Psoas muscle (tissue), 7 donors: ENCODE measurements at regions not wholly inside any gene's neighbourhood (a gene's known extent, or its start where the extent isn't known, plus 50 kb on each side); places are given as distances from the start of the nearest gene placed in this dataset.

Experiments used
- ATAC-seq, 4 donors: fragments of 200-7000 bp; cut with Tn5 transposase; one replicate each; pipeline ENCODE4 v1.9.1; 2020; ENCODE audit warnings: moderate library complexity in 3 of 4, mild to moderate bottlenecking in 2 of 4
- DNase-seq, 2 donors: peaks; one replicate each; pipeline ENCODE4 v3.0.0-alpha.2; 2020
- H3K27ac ChIP-seq: fragments of 200-600 bp; one replicate; pipeline ENCODE4 v1.8.0; 2022
- H3K27me3 ChIP-seq, 3 donors: fragments of 200-600 bp in 1 of 3; one replicate each; pipeline versions ENCODE4 v1.6.1 to v1.8.0; 2013 to 2022; ENCODE audit warnings: low read length in 2 of 3, mild to moderate bottlenecking in 2 of 3, moderate library complexity in 1 of 3; ENCODE audit not compliant: insufficient read depth in 3 of 3
- H3K36me3 ChIP-seq, 2 donors: fragments of 200-600 bp in 1 of 2; one replicate each; pipeline versions ENCODE4 v1.6.1 to v1.8.0; 2013 to 2022; ENCODE audit warnings: low read depth in 1 of 2, mild to moderate bottlenecking in 1 of 2, moderate library complexity in 1 of 2; ENCODE audit not compliant: insufficient read depth in 1 of 2
- H3K4me1 ChIP-seq: fragments of 200-600 bp; one replicate; pipeline ENCODE4 v1.8.0; 2022
- H3K4me3 ChIP-seq: fragments of 200-600 bp; one replicate; pipeline ENCODE4 v1.8.0; 2022; ENCODE audit warnings: mild to moderate bottlenecking
- H3K9me3 ChIP-seq: fragments of 200-600 bp; one replicate; pipeline ENCODE4 v1.8.0; 2022
- WGBS, 3 donors: extraction: QIAGEN DNeasy Blood & Tissue Kit; methylation state at CpG; one replicate each; pipeline versions ENCODE4 v1.1.6 to v1.1.7; 2013; 5-methylcytosine and 5-hydroxymethylcytosine counted together
- intact Hi-C, 2 donors: fragments of 100-400 bp; cut with DNase I; formaldehyde crosslinking; loops; one replicate each; pipeline versions ENCODE4 v1.11.0 to v1.14.2; 2022
- TF ChIP-seq, protein P1 (sequence below): fragments of 200-600 bp; IDR thresholded peaks from one replicate; pipeline ENCODE4 v1.8.0; 2022; ENCODE audit warnings: antibody characterized with exemption
- donor health status: healthy with polysubstance abuse.
- donor health status: DM: no; HTN: no; CAD: no; lungs with moderate emphysema.
- donor health status: Bipolar disorder and iron deficiency.
- donor health status: healthy.
- donor health status: DM: yes; HTN: yes; CAD: no.
- donor health status: DM: no; HTN: no; CAD: no.
- donor health status: DM: yes; HTN: yes; CAD: no.

DNA sequence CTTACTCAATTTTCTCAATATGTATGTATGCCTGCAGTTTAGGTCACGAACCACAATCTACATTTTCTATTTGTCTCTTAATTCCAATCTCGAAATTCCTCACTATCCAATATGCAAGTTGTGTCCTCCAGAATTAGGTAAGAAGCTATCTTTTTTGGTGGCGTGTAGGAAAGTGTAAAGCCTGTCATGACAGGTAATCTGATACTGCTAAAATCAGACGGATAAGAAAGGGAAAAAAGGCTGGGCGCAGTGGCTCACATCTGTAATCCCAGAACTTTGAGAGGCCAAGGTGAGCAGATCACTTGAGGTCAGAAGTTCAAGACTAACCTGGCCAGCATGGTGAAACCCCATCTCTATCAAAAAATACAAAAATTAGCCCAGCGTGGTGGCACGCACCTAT is 185.3 kb downstream of the IBTK start:
- TF ChIP-seq, protein P1, sequence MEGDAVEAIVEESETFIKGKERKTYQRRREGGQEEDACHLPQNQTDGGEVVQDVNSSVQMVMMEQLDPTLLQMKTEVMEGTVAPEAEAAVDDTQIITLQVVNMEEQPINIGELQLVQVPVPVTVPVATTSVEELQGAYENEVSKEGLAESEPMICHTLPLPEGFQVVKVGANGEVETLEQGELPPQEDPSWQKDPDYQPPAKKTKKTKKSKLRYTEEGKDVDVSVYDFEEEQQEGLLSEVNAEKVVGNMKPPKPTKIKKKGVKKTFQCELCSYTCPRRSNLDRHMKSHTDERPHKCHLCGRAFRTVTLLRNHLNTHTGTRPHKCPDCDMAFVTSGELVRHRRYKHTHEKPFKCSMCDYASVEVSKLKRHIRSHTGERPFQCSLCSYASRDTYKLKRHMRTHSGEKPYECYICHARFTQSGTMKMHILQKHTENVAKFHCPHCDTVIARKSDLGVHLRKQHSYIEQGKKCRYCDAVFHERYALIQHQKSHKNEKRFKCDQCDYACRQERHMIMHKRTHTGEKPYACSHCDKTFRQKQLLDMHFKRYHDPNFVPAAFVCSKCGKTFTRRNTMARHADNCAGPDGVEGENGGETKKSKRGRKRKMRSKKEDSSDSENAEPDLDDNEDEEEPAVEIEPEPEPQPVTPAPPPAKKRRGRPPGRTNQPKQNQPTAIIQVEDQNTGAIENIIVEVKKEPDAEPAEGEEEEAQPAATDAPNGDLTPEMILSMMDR: no peak

DNA sequence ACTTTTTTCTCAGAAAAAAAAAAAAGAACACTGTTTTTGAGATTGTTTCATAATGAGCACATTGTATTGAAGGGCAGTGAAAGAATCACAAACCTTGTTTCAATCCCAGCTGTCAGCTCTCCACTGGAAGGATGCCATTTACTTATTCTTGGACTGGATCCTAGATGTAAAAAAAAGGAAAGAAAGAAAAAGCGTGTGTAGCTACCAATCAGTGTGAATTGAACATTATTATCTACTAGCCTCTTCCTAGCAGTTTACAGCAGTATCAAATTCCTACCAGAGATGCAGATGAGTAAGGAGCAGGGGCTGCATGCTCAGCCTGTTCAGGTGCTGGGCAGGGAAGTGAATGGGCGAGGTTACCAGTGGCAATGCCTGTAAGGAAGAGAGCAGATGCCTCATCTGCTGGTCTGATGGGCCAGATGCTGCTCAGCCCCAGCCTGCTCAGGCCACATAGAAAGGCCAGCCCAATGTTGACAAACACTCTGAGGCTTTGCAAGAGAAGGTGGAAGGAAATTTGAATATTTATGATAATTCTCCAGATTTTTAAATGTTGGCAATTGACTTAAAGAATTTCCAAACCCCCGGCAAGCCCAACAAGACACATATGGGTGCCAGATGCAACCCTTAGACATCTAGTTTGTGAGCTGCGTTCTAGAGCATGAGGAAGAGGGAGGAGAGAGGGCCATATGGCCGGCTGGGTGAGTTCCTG is 189.5 kb downstream of the IBTK start:
- Histone ChIP-seq H3K36me3 (no peaks in the 10 kb centered on the region), H3K27me3 (no peaks in the 10 kb centered on the region), H3K27ac (no peak overlapping the region), H3K9me3 (no peaks in the 10 kb centered on the region), H3K4me3 (no peak overlapping the region), H3K4me1 (no peaks in the 10 kb centered on the region)
- WGBS, 3 donors: 34 to 41% (median 41%) methylated on average over 5 of the region's 5 CpGs
- ATAC-seq (no peak), DNase-seq (no peak)
- TF ChIP-seq, protein P1: no peak
- intact Hi-C loops: no loop called here

More for the DNA sequence above, 185.3 kb downstream of the IBTK start:
- Histone ChIP-seq H3K36me3 (no peaks in the 10 kb centered on the region), H3K27me3 (no peaks in the 10 kb centered on the region), H3K4me3 (no peak overlapping the region), H3K27ac (no peak overlapping the region), H3K9me3 (no peaks in the 10 kb centered on the region), H3K4me1 (no peaks in the 10 kb centered on the region)
- ATAC-seq: no peak
- DNase-seq: no peak
- 72 to 73% (median 73%) methylated on average over 7 of the region's 7 CpGs for WGBS, 3 donors
- intact Hi-C loops: no loop called here

DNA sequence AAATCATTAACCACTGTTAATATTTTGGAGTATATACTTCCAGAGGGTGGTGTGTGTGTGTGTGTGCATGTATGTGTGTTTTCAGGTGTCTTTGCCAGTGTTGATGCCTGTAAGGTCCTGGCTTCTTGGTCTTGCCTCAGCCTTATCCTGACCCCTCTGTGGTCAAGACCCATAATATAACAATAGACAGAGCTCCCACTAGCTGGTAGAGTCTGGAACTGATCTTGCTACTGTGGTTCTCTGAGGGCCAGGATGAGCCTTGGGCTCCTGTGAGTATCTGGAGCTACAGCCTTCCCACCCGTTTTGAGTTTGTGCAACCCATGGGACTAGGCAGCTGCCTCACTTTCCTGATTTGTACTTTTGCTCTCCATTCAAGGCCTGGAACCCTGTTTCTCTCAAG is 191.0 kb downstream of the IBTK start:
- TF ChIP-seq, protein P1: no peak
- DNase-seq (no peak), ATAC-seq (no peak)
- intact Hi-C loops: no loop called here
- no peaks in the 10 kb centered on the region for H3K9me3 ChIP-seq
- H3K4me3 ChIP-seq: no peak overlapping the region
- H3K36me3 ChIP-seq: no peaks in the 10 kb centered on the region
- no peaks in the 10 kb centered on the region for H3K27me3 ChIP-seq
- no peaks in the 10 kb centered on the region for H3K4me1 ChIP-seq
- H3K27ac ChIP-seq: no peak overlapping the region
- 49 to 61% (median 57%) methylated on average over 1 of the region's 1 CpG for WGBS, 3 donors

DNA sequence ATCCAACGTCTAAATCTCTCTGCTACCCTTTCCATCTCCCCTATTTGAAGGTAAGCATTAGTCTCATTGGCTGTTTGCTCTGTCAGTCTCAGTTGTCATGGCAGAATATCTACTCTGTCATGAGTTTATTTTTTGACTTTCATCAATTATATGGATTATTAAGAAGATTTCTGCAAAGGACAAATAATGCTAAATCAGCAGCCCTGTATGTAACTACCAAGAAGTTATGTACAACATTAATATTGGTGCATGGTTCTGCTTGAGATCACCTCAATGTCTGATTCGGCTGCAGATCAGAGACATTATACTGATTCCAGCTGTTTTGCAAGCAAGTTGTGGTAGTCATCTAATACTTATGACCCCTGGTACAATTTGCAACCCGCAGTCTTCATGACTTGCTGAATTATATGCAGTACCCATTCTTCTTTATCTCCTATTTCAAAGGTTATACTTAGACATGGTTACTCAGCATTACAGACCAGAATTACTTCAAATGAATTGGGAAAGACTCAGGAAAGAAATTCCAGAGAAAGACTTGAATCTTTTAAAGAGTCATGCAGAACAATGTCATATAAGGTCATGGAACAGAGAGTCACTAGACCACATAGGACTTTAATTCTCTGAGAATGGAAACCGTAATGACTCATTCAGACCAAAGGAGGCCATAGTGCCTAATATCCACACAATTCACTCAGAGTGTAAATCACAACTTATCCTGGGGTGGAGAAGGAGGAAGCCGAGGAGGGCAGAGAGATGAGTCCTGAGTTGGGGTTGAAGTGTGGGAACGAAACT is 201.4 kb downstream of the IBTK start:
- ATAC-seq (no peak), DNase-seq (no peak)
- TF ChIP-seq, protein P1: no peak
- H3K4me3 ChIP-seq: no peak overlapping the region
- intact Hi-C loops: no loop called here
- H3K4me1 ChIP-seq: no peaks in the 10 kb centered on the region
- H3K27me3 ChIP-seq: no peaks in the 10 kb centered on the region
- no peaks in the 10 kb centered on the region for H3K36me3 ChIP-seq
- H3K9me3 ChIP-seq: no peaks in the 10 kb centered on the region
- no peak overlapping the region for H3K27ac ChIP-seq
- WGBS, 3 donors: 55 to 67% (median 58%) methylated on average over 6 of the region's 6 CpGs
